SK-N-SH treated with all-trans-retinoic acid at 6 μM for 48 hours (cell line): ENCODE measurements at regions not wholly inside any gene's neighbourhood (a gene's known extent, or its start where the extent isn't known, plus 50 kb on each side); places are given as distances from the start of the nearest gene placed in this dataset.

ENCODE experiments used
- ARNTL ChIP-seq: fragments of 450-650 bp; formaldehyde crosslinking; IDR thresholded peaks from 2 replicates; pipeline ENCODE4 v1.5.0; 2020; ENCODE audit warnings: low read depth, mild to moderate bottlenecking, moderate library complexity, borderline replicate concordance
- BACH2 ChIP-seq: fragments of 250-450 bp; sonication (Bioruptor Pico); IDR thresholded peaks from 2 replicates; pipeline ENCODE4 v1.9.0; 2021; ENCODE audit warnings: mild to moderate bottlenecking, borderline replicate concordance
- CSDC2 ChIP-seq: fragments of 250-450 bp; sonication (Bioruptor Pico); IDR thresholded peaks from 2 replicates; pipeline ENCODE4 v1.5.0; 2020; ENCODE audit warnings: mild to moderate bottlenecking, moderate library complexity
- ESRRG ChIP-seq: fragments of 250-450 bp; sonication (Bioruptor Pico); IDR thresholded peaks from 2 replicates; pipeline ENCODE4 v1.6.1; 2021; ENCODE audit warnings: mild to moderate bottlenecking
- ISL1 ChIP-seq: fragments of 250-450 bp; sonication (Bioruptor Pico); IDR thresholded peaks from 2 replicates; pipeline ENCODE4 v2.1.2; 2022; ENCODE audit warnings: mild to moderate bottlenecking, moderate library complexity
- PATZ1 ChIP-seq: fragments of 250-450 bp; sonication (Bioruptor Pico); IDR thresholded peaks from 2 replicates; pipeline ENCODE4 v1.8.0; 2020; ENCODE audit warnings: mild to moderate bottlenecking, moderate library complexity, borderline replicate concordance
- PPARA ChIP-seq: fragments of 250-450 bp; sonication (Bioruptor Pico); IDR thresholded peaks from 2 replicates; pipeline ENCODE4 v1.5.0; 2020; ENCODE audit warnings: mild to moderate bottlenecking, borderline replicate concordance
- TCF4 ChIP-seq: fragments of 250-450 bp; sonication (Bioruptor Pico); IDR thresholded peaks from 2 replicates; pipeline ENCODE4 v1.8.0; 2021; ENCODE audit warnings: mild to moderate bottlenecking, moderate library complexity, borderline replicate concordance
- ZC3H10 ChIP-seq: fragments of 250-450 bp; sonication (Bioruptor Pico); IDR thresholded peaks from 2 replicates; pipeline ENCODE4 v1.5.1; 2021; ENCODE audit warnings: mild to moderate bottlenecking, moderate library complexity
- ZFP3 ChIP-seq: fragments of 250-450 bp; sonication (Bioruptor Pico); IDR thresholded peaks from 2 replicates; pipeline ENCODE4 v1.5.0; 2020; ENCODE audit warnings: mild to moderate bottlenecking, moderate library complexity
- ZNF565 ChIP-seq: fragments of 450-650 bp; formaldehyde crosslinking; conservative IDR thresholded peaks from 2 replicates; pipeline ENCODE4 v1.5.0; 2020; ENCODE audit warnings: low read depth, mild to moderate bottlenecking, moderate library complexity
- TF ChIP-seq, protein P1 (sequence below): fragments of 250-450 bp; sonication (Bioruptor Pico); IDR thresholded peaks from 2 replicates; pipeline ENCODE4 v1.8.0; 2021; ENCODE audit warnings: low read depth, mild to moderate bottlenecking, moderate library complexity, borderline replicate concordance
- TF ChIP-seq, protein P2 (sequence below): fragments of 250-450 bp; sonication (Bioruptor Pico); IDR thresholded peaks from 2 replicates; pipeline ENCODE4 v1.5.1; 2020; ENCODE audit warnings: low read depth, mild to moderate bottlenecking, moderate library complexity

- no peak for TF ChIP-seq TCF4 (CRISPR knock-in tag)
- TF ChIP-seq ARNTL = no peak
- TF ChIP-seq PATZ1 (CRISPR knock-in tag) = no peak
- no peak for TF ChIP-seq ESRRG (CRISPR knock-in tag)
- no peak for TF ChIP-seq ZC3H10 (CRISPR knock-in tag)
- TF ChIP-seq, protein P1, sequence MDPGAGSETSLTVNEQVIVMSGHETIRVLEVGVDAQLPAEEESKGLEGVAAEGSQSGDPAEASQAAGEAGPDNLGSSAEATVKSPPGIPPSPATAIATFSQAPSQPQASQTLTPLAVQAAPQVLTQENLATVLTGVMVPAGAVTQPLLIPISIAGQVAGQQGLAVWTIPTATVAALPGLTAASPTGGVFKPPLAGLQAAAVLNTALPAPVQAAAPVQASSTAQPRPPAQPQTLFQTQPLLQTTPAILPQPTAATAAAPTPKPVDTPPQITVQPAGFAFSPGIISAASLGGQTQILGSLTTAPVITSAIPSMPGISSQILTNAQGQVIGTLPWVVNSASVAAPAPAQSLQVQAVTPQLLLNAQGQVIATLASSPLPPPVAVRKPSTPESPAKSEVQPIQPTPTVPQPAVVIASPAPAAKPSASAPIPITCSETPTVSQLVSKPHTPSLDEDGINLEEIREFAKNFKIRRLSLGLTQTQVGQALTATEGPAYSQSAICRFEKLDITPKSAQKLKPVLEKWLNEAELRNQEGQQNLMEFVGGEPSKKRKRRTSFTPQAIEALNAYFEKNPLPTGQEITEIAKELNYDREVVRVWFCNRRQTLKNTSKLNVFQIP = no peak
- TF ChIP-seq BACH2 (CRISPR knock-in tag) = no peak
- TF ChIP-seq ZFP3 (CRISPR knock-in tag) = no peak
- TF ChIP-seq PPARA (CRISPR knock-in tag) = no peak
- TF ChIP-seq ISL1 = no peak
- TF ChIP-seq CSDC2 (CRISPR knock-in tag) = no peak
- TF ChIP-seq, protein P2, sequence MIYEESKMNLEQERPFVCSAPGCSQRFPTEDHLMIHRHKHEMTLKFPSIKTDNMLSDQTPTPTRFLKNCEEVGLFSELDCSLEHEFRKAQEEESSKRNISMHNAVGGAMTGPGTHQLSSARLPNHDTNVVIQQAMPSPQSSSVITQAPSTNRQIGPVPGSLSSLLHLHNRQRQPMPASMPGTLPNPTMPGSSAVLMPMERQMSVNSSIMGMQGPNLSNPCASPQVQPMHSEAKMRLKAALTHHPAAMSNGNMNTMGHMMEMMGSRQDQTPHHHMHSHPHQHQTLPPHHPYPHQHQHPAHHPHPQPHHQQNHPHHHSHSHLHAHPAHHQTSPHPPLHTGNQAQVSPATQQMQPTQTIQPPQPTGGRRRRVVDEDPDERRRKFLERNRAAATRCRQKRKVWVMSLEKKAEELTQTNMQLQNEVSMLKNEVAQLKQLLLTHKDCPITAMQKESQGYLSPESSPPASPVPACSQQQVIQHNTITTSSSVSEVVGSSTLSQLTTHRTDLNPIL (CRISPR knock-in tag) = no peak
- TF ChIP-seq ZNF565 = no peak
Measured at GRCh38 chr3:144252896-144253295, 281.3 kb downstream of the DIPK2A start.
